ENCODE measurements at regions not wholly inside any gene's neighbourhood (a gene's known extent, or its start where the extent isn't known, plus 50 kb on each side); places are given as distances from the start of the nearest gene placed in this dataset.

- no peak for FAIRE-seq
Measured at GRCh38 chrY:12593532-12594216, 107.4 kb upstream of the USP9Y start.

- no peak for FAIRE-seq
Measured at GRCh38 chrY:12598783-12599182, 102.2 kb upstream of the USP9Y start.

DNA sequence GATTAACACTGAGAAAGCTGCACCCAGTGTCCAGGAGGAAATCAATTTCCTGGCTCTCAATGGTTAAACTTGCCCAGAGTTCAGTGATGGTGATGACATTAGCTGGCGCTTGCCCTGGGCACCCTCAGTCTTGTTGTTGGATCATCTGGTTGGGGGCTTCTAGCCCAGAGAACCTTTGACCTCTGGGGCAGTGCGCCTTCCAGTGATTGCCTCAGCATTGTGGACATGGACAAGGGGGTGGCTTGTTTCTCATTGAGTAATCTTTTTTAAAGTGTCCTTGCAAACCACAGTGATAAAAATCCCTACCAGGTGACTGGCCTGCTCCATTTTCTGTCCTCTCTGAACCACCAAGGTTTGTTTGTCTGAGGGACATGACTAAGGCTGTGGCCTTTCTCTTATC lies 95.6 kb upstream of the USP9Y start:
- FAIRE-seq, result no peak

GRCh38 chrY:12610861-12611260 lies 90.2 kb upstream of the USP9Y start:
- no peak for FAIRE-seq

DNA sequence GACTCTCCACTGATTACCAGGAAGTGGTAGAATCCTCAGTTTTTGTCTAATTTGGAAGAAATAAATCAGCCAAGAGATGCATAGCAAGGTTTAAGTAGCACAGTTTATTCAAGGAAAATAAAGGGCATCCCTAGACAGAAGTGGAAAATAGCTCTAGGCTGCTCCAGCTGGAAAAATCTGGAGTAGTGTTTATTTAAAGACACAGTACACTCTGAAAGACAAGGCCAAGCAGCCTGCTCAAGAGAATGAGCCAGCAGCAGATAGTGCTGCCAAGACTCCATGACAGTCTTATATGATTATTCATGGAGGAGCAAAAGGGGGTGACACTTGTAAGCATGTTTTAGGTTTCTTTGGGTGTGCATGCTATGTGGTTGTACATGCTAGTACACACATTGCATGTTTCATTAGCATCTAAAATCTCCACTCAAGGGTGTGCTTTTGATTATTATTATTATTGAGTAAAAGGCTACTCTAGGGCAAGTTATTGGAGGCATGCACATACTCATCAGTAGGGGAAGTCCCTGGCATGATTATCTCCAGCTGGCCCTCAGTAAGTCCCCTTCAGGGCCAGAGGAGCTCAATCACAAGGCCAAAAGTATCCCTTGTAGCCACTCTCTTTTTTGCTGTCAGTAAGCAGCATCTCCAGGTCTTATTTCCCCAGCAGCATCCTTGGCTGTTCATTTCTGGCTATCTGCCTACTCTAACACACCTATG lies 85.1 kb upstream of the USP9Y start:
- no peak for FAIRE-seq

DNA sequence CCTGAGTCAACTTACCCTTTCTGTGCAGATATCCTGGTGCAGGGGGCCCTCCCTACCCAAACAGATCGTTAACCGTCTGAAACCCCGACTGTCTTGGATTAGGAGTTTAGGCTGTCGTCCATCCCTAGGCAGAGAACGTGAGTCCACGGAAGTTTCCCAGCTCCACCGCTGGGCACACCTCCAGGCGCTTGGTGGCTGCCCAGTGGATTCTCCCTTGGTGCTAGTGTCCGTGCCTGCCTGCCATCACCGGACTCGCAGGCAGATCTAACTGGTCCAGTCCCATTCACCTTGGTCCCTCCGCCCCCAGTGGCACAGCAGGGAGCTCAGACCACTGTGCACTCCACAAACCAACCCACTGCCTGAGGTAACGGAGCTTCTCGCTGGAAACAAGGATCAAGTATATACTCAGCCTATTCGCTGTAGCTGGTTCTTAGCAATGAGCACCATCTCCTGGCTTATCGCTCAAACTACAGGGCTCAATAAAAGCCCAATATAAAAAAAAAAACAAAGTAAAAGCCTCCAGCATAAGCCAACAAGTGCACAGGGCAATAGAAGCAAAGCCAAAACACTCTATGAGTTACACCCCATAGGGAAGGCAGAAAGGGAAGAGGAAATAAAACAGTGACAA lies 79.5 kb upstream of the USP9Y start:
- FAIRE-seq, result no peak

GRCh38 chrY:12623204-12623603 lies 77.8 kb upstream of the USP9Y start:
- no peak for FAIRE-seq

DNA sequence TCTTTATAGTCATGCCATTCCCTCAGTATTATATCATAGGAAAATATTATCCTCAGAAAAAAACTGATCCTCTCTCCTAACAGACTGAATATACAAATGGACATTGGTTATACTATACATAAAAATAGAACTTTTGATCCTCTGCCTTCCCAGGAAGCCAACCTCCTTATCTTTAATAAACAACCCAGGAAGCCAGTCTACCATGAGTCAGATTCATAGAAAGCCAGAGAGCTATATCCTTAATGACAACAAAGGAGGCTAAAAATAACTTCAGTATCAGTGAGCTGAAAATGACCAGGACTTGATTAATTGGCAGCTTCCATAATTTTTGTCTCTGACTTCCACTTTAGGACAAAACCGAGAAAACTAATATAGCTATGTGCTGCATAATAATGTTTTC lies 58.0 kb upstream of the USP9Y start:
- no peak for FAIRE-seq

GRCh38 chrY:12643693-12644348 lies 57.2 kb upstream of the USP9Y start:
- FAIRE-seq, result no peak

DNA sequence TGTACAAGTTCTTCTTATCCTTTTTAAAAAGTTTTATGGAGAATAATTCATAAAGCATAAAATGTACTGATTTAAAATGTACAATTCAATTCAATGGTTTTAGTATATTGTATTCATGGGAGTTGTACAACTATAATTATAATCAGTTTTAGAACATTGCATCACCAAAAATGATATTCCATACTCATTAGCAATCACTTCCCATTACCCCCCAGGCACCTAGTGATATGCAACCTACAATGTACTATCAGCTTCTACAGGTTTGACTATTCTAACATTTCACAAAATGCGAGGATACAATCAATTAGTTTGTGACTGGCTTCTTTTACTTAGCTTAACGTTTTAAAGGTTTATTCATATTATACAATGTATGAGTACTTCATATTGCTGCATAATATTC lies 49.9 kb upstream of the USP9Y start:
- FAIRE-seq, result no peak
